ENCODE measurements at regions not wholly inside any gene's neighbourhood (a gene's known extent, or its start where the extent isn't known, plus 50 kb on each side); places are given as distances from the start of the nearest gene placed in this dataset.
A peak's percentile ranks its signal among the peaks of the same experiment; 100 is the strongest.

GRCh38 chr3:54071601-54072000, 50.8 kb upstream of the CACNA2D3 start:
- no peak for DNase-seq (ENCODE audit: low spot score)
- POLR2A ChIA-PET (ENCODE audit: low non-redundant PET): no interaction called here
- CTCF ChIA-PET: no interaction called here
- H3K27ac ChIP-seq: no peak overlapping the region
- TF ChIP-seq, protein P1, sequence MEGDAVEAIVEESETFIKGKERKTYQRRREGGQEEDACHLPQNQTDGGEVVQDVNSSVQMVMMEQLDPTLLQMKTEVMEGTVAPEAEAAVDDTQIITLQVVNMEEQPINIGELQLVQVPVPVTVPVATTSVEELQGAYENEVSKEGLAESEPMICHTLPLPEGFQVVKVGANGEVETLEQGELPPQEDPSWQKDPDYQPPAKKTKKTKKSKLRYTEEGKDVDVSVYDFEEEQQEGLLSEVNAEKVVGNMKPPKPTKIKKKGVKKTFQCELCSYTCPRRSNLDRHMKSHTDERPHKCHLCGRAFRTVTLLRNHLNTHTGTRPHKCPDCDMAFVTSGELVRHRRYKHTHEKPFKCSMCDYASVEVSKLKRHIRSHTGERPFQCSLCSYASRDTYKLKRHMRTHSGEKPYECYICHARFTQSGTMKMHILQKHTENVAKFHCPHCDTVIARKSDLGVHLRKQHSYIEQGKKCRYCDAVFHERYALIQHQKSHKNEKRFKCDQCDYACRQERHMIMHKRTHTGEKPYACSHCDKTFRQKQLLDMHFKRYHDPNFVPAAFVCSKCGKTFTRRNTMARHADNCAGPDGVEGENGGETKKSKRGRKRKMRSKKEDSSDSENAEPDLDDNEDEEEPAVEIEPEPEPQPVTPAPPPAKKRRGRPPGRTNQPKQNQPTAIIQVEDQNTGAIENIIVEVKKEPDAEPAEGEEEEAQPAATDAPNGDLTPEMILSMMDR (conservative IDR thresholded peaks at IDR 0.05; ENCODE audit: low read depth): no peak

DNA sequence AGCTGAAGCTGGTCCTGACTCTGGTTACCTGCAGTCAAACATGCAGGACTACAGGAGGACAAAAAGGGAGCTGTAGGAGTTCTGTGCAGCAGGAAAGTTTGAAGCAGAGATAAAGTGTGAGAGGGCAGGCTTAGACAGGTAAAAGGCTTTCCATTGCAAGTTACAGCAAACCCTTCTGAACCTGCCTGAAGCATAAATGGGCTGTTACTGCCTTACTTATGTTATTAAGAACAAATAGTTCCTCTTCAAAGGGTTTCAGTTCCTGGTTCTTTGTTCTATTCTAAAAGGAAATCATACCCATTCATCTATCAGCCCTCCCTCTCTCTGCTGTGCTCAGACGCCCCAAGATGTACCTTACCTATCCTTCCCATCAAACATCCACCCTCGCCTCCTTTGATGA, 52.4 kb upstream of the CACNA2D3 start:
- POLR2A ChIA-PET (ENCODE audit: low non-redundant PET): no interaction called here
- CTCF ChIA-PET: no interaction called here
- no peak for DNase-seq (ENCODE audit: low spot score)

GRCh38 chr3:54067055-54067698, 55.2 kb upstream of the CACNA2D3 start:
- no peak overlapping the region for H3K27ac ChIP-seq
- peak; percentile 24 for DNase-seq (ENCODE audit: low spot score)
- TF ChIP-seq, protein P1 (conservative IDR thresholded peaks at IDR 0.05; ENCODE audit: low read depth): no peak
- ChIA-PET POLR2A (ENCODE audit: low non-redundant PET) (no interaction called here), CTCF (no interaction called here)

More for the DNA sequence above, 52.4 kb upstream of the CACNA2D3 start:
- no peak overlapping the region for H3K27ac ChIP-seq
- TF ChIP-seq, protein P1 (conservative IDR thresholded peaks at IDR 0.05; ENCODE audit: low read depth): no peak

GRCh38 chr3:54066253-54066652, 56.1 kb upstream of the CACNA2D3 start:
- no peak overlapping the region for H3K27ac ChIP-seq
- DNase-seq (ENCODE audit: low spot score): no peak
- ChIA-PET CTCF (no interaction called here), POLR2A (ENCODE audit: low non-redundant PET) (no interaction called here)
- TF ChIP-seq, protein P1 (conservative IDR thresholded peaks at IDR 0.05; ENCODE audit: low read depth): no peak

- ChIA-PET CTCF (no interaction called here), POLR2A (ENCODE audit: low non-redundant PET) (no interaction called here)
- TF ChIP-seq, protein P1 (conservative IDR thresholded peaks at IDR 0.05; ENCODE audit: low read depth): no peak
- no peak overlapping the region for H3K27ac ChIP-seq
- no peak for DNase-seq (ENCODE audit: low spot score)
Observed at GRCh38 chr3:54065586-54065985, 56.8 kb upstream of the CACNA2D3 start.

- ChIA-PET POLR2A (ENCODE audit: low non-redundant PET) (no interaction called here), CTCF (no interaction called here)
- no peak overlapping the region for H3K27ac ChIP-seq
- TF ChIP-seq, protein P1 (conservative IDR thresholded peaks at IDR 0.05; ENCODE audit: low read depth): no peak
- DNase-seq (ENCODE audit: low spot score): no peak
Observed at GRCh38 chr3:54065140-54065539, 57.2 kb upstream of the CACNA2D3 start.
